ENCODE measurements at regions not wholly inside any gene's neighbourhood (a gene's known extent, or its start where the extent isn't known, plus 50 kb on each side); places are given as distances from the start of the nearest gene placed in this dataset.
"Not testable (repeated sequence)": the region's sequence is repeated elsewhere in the genome, so short reads cannot be mapped to it uniquely, and the experiment has no call there.

DNA sequence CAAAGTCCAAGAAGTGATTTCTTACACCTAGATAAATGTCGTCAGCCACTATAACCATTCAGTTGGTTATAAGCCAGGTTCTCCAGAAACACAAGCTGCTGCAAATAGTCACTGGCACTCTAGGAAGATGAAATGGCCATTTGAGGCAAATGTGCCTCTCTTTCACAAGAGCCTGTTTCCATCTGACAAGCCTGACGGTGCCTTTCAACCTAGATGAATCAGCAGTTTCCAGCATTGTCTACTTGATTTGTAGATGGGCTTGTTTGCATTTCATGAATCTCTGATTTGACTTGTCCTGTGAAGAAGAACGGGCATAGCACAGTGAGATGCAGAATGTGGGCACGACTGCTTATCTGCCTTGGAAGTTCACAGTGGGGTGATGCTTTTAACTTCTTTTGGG, 327.2 kb downstream of the LMO7 start:
- DNase-seq = no peak

DNA sequence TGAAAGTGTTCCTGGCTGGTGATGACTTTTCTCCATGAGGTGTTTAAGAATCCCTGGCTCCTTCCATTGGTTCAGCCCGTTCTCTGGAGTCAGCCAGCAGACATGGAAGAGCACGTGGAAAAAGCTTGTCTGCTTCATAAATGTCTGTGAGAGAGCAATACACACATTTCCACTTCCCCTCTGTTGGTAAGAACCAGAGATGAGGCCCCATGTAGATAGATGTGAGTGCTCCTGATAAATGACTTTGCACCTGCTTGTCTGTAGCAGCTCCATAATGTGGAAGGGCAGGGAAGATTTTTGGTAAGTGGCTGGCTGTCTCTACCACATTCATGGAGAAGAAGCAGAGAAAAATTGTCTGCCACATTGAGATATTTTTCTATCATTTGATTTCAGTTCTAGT, 325.8 kb downstream of the LMO7 start:
- no peak for DNase-seq

- no peak for DNase-seq
Observed at GRCh38 chr13:75960538-75960994, 324.4 kb downstream of the LMO7 start.

DNA sequence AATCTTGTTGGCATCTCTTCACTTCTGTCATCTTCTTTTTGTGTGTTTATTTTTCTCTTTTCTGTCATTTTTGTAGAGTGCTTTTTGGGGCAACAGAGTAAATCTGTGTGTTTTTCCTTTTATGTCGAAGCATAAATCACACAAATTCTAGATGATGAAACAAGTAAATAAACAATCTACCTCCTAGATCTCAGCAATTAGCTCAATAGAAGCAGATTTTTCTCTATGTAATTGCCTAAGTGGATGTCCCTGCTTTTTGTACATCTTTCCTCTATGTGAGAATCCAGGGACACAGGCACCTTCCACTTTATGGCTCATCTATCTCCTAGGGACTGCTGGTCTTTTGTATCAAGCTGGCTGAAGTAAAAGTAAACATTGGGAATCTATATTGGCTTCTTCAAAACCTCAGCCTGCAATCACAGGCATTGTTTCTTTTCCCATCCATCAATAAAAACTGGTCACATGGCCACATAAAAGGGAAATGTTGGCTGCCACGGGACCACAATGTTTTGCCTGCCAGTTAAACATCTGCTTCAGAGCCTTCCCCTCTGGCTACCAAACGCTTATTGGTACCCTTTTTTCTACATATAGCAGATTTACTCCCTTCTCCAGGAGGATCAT, 323.8 kb downstream of the LMO7 start:
- no peak for DNase-seq

- DNase-seq = not testable (repeated sequence)
Observed at GRCh38 chr13:75953589-75953988, 317.5 kb downstream of the LMO7 start.

- DNase-seq = no peak
Observed at GRCh38 chr13:75947448-75947847, 311.3 kb downstream of the LMO7 start.

- DNase-seq = no peak
Observed at GRCh38 chr13:75946536-75947284, 310.6 kb downstream of the LMO7 start.

DNA sequence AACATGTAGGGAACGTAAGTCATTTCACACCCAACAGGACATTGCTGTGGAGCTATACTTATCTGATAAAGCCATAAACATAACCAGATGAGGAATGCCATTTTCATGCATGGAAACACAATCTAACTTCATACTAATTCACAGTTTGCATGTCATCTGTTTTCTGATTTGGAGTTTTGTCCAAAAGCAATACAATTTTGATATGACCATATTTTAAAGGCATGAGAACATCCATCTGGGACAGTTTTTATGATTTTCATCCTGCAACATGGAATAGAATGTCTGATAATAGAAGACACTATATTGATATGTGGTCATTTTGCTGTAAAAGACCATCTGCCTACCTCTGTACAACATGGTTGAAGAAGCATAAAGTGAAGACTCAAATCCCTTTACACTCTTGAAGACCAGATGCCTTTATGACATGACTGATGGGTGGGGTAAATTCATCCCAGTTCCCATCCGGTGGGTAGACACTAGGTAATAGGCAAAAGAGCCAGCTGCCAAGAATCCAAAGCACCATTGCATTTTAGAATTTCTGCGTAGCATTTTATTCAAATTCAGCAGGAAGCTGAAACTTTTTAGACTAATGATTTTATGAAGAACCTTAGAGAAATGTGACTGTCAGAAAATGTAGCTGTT, 309.8 kb downstream of the LMO7 start:
- no peak for DNase-seq

DNA sequence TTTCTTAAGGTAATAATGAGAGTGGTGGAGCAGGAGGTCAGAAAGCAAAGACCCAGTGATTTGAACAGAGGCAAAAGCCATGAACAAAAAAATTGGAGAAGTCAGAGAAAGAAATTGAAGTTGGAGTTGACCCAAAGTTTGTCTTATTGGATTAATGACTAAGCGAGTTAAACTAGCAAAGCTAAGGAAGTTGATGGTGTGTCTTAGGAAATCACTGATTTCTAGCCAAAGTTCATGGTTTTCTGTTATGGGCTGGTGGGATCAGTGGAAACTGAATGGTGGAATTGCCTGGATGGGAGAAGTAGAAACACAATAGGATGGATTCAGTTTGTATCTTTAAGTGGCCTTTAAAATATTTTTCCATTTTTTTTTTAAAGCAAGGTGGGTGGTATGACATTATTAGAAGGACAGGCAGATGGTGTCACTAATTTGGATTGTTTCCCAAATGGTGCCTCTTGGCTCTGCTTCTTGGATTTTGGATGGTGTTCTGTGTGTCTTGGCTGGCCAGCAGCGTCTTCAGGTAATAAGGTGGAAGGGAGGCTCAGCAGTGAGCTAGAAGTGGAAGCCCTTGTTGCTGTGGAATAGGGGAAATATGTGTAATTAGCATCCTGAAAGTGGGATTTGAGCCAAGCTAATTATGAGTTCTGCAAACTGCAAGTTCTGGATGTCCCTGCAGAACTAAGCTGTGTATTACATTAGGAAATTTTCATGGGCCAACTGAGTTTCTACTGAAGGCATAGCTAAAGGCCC, 302.9 kb downstream of the LMO7 start:
- DNase-seq = no peak

DNA sequence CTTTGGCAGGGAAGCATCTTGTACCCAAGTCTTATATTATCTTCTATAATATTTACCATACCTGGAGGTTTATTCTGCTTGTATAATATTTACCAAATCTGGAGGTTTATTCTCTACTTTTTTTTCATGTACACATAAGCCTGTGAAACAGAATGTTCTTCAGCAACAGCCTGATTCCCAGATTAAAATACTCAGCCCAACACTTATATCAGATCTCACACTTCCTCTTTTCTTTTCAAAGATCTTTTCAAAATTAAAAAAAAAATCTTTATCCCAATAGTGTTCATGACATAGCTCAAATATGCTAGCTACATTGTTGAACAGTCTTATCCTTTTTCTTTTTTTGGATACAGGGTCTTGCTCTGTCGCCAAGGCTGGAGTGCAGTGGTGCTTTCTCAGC, 300.7 kb downstream of the LMO7 start:
- no peak for DNase-seq

DNA sequence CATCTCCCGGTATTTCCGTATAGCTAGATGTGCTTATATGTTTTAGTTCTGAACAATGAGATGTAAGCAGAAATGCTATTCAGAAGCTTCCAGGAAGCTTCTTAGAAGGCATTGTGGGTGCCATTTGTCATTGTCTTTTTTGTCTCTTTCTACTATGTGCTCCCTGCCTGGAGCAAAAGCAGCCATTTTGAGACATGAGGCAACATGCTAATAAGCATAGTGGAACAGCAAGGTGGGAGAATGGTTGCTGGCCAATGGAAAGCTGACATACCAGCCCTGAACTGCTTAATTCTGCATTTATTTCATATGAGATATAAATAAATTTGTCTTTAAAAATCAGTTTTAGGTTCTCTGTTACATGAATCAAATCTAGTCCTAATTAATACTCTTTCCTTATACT, 299.7 kb downstream of the LMO7 start:
- no peak for DNase-seq

DNA sequence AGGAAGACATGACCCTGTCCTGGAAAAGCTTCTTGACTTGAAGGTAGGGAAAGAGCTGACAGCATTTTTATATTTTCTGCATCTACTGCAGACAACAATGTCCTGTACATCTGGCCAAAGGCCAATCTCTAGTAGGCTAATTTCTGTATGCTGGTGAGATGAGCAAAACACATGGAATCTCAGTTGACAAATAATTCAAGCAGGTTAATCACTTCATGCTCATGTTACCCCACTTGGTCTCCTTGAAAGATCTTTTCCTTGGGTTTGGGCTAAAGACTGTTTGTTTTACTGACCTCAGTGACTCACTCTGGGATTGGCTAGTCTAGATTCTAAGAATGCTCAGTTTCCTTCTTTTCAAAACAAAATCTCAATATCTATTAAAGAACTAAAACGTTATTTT, 298.8 kb downstream of the LMO7 start:
- no peak for DNase-seq

- no peak for DNase-seq
Observed at GRCh38 chr13:75932636-75933035, 296.5 kb downstream of the LMO7 start.

DNA sequence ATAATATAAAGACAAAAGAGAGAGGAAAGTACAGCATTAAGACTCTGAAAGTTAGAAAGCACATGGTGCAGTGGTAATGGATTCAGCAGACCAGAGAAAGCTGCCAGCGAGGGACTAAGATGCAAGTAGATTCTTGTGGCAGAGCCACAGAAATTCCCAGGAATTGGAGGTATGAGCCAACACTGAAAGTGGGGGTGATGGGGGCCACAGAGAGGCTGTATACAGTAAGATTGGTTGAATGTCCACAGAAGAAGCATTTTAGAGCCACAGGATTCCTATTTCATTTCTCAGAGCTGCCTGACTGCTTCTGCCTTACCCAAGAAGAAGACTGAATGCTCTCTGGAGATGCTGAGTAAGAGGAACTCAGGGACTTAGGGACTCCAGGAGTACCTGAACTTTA, 295.0 kb downstream of the LMO7 start:
- no peak for DNase-seq

DNA sequence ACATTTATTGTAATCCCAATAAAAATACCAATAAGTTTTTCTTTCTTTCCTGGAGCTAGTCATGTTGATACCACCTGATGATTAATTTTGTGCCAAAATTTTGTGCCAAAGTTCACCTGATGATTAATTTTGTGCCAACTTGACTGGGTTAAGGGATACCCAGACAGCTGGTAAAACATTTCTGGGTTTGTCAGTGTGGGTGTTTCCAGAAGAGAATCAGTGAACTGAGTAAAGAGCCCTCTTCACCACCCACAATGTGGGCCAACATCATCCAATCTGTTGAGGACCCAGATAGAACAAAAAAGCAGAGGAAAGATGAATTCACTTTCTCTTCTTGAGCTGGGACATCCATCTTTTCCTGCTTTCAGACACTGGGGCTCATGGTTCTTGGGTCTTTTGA, 292.9 kb downstream of the LMO7 start:
- DNase-seq = no peak

GRCh38 chr13:75927183-75927669, 291.1 kb downstream of the LMO7 start:
- DNase-seq = no peak

- DNase-seq = no peak
Observed at GRCh38 chr13:75920536-75920935, 284.4 kb downstream of the LMO7 start.

DNA sequence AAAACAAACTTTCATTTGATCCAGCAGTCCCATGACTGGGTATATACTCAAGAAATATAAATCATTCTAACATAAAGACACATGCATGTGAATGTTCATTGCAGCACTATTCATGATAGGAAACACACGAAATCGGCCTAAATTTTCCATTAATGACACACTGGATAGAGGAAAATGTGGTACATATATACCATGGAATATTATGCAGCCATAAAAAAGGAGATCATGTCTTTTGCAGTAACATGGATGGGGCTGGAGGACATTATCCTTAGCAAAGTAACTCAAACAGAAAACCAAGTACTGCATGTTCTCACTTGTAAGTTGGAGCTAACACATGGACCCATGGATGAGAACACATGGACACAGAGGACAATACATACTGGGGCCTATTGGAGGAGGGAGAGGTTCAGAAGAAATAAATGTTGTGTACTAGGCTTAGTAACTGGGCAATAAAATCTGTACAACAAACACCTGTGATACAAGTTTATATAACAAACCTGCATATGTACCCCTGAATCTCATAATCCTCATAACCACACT, 283.6 kb downstream of the LMO7 start:
- no peak for DNase-seq

DNA sequence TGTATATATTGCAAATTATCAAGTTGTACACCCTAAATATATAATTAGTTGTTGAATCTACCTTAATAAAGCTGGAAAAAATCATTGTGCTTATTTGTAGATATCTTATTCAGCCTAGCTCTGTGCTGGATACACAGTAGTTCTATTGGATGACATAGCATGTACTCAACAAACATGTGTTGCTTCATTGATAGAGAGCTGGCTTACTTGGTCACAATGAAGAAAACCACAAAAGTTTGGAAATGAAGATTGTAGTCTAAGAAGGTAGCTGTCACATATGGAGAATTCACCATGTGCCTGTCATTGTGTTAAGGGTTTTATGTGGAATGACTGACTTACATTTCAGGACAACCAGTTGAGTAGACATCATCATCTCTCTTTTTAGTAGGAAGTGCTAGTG, 278.9 kb downstream of the LMO7 start:
- DNase-seq = no peak

GRCh38 chr13:75913925-75914324, 277.8 kb downstream of the LMO7 start:
- DNase-seq = no peak

DNA sequence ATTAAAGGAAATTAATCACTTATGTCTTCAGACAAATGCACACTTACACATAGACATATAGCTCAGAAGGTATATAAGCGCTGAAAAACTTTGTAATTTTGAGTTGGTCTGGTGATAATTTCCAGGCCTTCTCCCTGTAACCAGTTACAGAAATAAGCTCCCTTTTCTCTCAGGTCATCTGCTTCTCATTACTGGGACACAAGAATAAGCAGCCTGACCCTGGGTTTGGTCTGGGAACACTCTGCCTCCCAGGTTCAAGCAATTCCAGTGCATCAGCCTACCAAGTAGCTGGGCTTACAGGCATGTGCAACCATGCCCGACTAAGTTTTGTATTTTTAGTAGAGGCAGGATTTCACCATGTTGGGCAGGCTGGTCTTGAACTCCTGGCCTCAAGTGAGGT, 274.5 kb downstream of the LMO7 start:
- no peak for DNase-seq
